GM18951 (cell line): ENCODE measurements at regions not wholly inside any gene's neighbourhood (a gene's known extent, or its start where the extent isn't known, plus 50 kb on each side); places are given as distances from the start of the nearest gene placed in this dataset.

Source experiments
- POLR2A ChIP-seq: IDR thresholded peaks from 4 replicates; pipeline ENCODE4 v1.6.1; 2011; ENCODE audit warnings: mild to moderate bottlenecking; ENCODE audit not compliant: insufficient read length, insufficient read depth; ENCODE audit errors: extremely low read depth
- in situ Hi-C: fragments of 300-500 bp; cut with MboI; formaldehyde crosslinking; loops from one replicate; pipeline ENCODE4 v1.12.0; 2022; ENCODE audit warnings: low sequenced_read_pairs, mixed read lengths, inconsistent platforms; ENCODE audit not compliant: unreplicated experiment

DNA sequence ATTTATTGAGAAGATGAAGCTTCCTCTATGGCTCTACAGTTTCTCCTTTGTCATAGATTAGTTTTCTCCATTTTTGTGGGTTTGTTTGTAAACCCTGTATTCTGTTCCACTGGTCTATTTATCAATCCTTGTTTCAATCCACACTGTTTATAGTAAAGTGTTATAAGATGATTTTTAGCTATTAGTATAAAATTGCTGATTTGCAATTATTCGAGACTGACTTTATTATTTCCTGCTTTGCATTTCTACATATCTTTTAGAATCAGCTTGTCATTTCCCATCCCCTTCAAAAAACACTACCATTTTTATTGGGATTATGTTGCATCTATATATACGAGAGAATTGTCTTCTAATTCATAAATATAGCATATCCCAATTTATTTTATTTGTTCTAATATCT lies 325.9 kb upstream of the EPHA7 start:
- no peak for TF ChIP-seq POLR2A
- in situ Hi-C loops: no loop called here

DNA sequence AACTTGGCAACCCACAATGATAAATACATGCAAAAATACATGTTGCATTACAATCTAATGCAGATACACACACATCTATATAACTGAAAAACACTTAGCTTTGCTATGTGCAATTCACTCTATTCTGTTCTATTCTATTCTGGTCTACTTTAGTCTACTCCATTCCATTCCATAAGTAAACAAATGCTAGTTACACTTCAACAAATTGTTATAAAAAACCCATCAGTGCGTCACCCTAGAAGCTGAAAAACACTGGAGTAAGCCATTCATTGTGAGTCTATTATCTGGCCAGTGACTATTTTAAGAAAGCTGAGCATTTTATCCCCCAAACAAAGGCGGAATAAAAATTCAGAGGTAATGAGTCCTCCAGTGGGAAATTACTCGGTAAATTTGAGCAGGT lies 315.7 kb upstream of the EPHA7 start:
- TF ChIP-seq POLR2A: no peak
- in situ Hi-C loops: no loop called here

DNA sequence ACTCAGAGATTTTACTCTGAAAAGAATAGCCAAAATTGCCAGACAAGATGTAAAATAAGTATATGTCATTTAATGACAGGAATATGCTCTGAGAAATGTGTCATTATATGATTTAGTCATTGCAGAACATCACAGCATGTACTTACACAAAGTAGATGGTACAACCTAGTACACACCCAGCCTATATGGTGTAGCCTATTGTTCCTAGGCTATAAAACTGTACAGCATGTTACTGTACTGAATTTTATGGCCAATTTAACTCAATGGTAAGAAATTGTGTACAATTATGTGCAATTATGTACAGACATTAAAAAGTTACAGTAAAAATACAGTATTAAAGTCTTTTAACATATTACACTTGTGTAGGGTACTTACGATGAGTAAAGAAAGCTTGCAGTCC lies 311.9 kb upstream of the EPHA7 start:
- TF ChIP-seq POLR2A: no peak
- in situ Hi-C loops: no loop called here

DNA sequence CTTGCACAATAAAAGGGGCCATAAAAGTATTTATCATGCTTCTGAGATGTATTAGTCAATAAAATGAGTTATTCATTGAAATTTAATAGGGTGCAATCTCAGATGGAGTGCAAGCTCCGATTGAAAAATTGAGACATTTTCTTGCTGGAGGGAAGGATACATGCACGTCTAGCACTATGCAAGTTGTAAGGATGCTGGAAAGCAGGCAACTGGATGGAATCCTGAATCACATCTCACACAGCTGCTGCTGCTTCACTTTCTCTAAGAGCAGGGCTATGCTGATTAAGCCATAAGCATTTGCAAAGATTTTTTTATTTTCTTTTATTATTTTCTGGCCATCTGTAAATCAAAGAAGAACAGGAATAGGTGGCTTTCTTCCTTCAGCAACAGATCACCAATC lies 308.8 kb upstream of the EPHA7 start:
- no peak for TF ChIP-seq POLR2A
- in situ Hi-C loops: no loop called here

DNA sequence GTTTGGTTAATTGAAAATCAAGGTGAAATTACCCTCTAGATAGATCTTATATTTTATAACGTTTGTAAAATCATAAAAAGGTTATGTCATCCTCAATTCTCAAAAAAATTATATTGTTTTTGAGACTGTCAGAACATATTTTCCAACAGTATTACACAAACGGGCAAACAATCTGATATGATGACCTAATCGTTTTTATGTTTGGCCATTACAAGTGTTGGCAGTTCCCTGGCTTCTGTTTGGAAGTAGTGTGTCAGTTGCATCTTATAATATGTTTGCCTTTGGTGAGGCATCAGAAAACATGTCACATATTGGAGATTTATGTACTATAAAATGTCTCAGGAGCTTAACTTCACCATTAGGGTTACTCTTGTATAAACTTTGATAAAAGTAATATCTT lies 308.1 kb upstream of the EPHA7 start:
- no peak for TF ChIP-seq POLR2A
- in situ Hi-C loops: no loop called here

DNA sequence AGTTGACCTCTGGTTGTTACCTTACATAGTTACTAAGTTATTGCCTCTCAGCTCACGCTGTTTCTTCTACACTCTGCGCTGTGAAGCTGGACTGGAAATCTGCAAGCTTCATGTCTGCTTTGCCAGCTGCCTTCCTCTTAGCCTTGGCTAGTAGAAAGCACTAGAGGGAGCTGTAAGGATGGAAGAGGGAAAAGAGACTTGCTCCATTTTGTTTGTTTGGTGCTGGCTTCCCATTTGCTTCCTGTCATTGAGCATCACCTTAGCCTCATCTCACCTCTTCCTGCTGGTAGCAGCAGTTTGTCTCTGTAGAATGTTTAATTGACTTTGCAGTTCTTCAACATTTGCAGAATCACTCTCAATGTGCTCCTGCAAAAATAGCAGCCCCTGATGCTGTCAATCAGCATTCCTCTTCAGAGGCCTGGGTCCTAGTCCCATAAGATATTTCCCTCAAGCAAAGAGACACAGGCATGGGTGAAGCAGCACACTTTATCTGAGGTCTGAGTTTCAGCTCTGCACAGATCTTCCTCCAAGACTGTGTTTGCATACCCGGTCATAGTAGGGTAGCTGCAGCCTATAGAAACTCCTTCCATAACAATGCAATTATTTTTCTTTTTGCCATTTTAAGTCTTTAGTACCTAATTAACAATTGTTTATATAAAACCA lies 302.2 kb upstream of the EPHA7 start:
- in situ Hi-C loops: no loop called here
- TF ChIP-seq POLR2A: no peak

DNA sequence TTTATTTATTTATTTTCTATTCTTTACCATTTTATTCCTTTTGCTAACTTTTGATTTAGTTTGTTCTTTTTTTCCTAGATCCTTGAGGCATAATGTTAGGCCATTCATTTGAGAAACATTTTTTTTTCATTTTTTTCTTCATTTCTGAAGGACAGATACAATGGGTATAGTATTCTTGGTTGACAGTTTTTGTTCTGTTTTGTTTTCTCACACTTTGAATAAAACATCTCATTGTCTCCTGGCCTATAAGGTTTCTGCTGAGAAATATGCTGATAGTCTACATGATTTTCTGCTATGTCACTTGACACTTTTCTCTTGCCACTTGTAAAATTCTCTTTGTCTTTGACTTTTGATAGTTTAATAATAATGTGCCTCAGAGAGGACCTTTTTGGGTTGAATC lies 294.6 kb upstream of the EPHA7 start:
- in situ Hi-C loops: no loop called here
- no peak for TF ChIP-seq POLR2A

DNA sequence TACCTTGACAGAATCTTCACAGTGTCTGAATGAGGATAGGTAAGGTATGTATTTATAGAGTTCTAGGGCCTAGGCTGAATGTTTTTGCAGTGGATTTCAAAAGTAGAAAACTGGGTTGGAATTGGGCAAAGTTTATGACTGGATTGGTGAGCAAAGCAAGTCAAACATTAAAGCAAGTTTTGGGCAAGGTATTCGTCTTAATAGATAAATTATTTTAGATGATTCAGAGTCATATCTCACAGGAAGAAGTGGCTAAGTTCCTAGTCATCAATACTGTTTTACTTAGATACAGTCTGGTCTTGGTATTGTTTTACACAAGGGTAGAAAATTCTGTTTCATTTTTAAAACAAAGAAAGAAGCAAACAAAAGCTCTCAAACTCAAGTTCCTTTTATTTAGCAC lies 284.1 kb upstream of the EPHA7 start:
- in situ Hi-C loops: no loop called here
- TF ChIP-seq POLR2A: no peak

DNA sequence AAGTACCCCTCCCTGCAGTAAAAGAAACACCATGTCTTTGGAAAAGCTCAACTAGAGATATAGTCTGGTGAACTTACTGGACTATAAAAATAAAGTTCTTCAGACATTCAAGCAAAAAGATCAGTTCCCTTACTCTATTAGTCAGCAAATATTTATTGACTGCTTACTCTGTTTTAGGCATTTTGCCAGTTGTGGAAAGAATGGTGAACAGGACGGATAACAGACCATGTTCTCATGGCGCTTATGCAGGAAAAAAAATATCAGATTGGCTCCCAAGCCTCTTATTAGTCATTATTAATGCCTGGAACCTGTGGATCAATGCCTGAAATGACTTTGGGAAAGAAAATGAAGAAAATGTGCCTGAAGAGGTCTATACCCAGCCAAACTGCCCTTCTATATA lies 282.2 kb upstream of the EPHA7 start:
- in situ Hi-C loops: no loop called here

DNA sequence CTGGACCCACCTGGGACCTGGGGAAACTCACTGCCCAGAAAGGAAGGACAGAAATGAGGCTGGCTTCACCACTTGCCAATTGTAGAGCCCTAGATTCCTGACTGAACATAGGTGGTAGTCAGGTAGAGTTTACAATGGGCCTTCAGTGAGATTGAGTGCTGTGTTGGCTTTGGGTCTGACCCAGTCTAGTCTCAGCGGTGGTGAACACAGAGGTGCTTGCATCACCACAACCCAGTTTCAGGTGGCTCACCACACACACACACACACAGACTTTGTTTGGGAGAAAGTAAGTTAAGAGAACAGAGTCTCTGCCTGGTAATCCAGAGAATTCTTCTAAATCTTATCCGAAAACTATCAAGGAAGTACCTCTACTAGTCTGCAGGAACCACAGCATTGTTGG lies 266.1 kb upstream of the EPHA7 start:
- TF ChIP-seq POLR2A: no peak
- in situ Hi-C loops: no loop called here

More for the DNA sequence above, 282.2 kb upstream of the EPHA7 start:
- no peak for TF ChIP-seq POLR2A

DNA sequence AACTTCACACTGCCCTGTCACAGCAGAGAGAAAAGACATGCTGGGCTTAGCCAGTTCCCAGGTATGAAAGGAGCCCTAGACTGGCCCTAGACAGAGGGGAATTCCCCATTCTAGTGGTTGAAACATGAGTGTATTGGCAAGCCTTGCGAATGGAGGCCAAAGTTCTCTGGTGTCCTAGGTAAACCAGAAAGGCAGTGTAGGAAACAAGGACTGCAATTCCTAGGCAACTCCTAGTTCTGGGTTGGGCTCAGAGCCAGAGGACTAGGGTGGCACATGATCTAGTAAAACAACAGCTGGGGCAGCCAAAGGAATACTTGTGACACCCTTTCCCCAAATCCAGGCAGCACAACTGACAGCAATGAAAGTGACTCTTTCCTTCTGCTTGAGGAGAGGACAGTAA lies 265.0 kb upstream of the EPHA7 start:
- in situ Hi-C loops: no loop called here
- TF ChIP-seq POLR2A: no peak

DNA sequence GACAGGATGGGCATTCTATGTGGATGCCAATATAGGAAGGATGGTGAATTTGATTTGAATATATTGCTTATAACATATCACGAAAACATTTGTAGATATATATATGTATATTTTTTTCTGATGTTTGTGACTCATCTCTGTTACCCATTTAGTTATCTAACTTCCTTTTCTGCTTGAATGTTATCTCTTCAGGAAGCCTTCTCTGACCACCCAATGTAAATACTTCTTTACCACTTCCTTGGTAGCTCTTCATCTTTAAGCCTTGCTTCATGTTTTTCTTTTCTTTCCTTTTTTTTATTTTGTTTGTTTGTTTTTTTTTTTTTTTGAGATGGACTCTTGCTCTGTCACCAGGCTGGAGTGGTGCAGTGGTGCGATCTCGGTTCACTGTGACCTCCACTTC lies 260.5 kb upstream of the EPHA7 start:
- in situ Hi-C loops: no loop called here
- no peak for TF ChIP-seq POLR2A

DNA sequence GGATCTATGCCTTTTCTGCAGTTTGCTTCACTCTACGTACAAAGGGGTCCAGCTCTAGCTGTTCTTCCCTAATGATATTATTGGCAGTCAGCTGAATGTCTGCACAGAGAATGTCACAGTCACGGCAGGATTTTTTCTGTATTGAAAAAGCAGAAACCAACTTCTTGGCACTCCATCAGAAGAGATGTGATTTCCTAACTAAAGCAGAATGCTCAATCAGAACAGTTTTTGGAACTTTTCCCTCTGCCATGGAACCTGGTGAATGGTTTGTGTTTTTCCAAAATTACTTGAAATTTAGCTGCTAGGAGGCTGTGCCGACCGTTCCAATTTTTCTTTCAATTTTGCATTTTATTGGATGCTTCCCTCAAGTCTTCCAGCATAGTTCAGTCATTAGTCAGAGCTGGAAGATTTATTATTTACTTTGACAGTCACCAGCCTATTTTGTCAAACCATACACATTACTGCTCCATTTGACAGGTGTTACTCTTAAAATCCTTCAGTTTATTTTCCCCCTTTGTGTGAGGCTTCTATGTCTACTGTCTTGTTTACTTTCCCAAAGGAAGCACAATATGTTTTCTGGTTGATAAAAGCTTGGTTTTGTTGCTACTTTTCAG lies 259.6 kb upstream of the EPHA7 start:
- in situ Hi-C loops: no loop called here
- TF ChIP-seq POLR2A: no peak

DNA sequence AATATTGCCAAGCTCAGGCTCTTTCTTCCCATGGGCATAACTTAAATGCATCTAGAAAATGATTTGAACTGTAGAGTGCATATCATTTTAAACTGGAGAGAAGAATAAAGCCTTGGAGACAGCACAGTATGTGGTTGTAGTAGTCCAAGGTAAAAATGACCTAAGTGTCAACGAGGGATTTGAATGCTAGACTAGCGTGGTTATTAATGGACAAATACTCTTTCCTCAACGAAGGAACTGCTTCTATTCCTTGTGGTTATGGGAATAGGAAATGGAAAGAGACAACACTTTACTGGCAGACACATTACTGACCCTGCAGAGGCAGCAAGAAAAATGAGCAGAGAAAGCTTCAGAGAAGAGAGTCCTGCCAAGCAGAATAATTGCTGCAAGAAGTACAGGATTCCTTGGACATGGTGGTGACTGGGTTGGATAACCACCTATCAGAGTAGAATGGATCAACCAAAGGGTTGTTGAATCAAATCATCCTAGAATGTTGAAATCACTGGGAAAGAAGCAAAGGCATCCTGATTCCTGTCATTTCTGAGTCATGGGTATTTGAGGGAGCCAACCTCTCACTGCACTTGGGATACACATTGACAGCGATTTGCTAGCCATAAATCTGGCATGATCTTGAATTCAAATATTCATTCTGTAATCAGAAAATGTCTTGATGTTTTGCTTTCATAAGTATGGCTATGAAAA lies 258.1 kb upstream of the EPHA7 start:
- in situ Hi-C loops: no loop called here
- TF ChIP-seq POLR2A: no peak
